HEK293T (cell line): ENCODE measurements at regions not wholly inside any gene's neighbourhood (a gene's known extent, or its start where the extent isn't known, plus 50 kb on each side); places are given as distances from the start of the nearest gene placed in this dataset.

Experiments
- CTCF ChIA-PET: fragments of 350-600 bp; formaldehyde crosslinking; extraction: SDS; loops from one replicate; lab custom pipeline; 2021; ENCODE audit warnings: antibody characterized with exemption, inconsistent platforms; lab: Yijun Ruan, JAX
- POLR2A ChIA-PET: fragments of 350-600 bp; formaldehyde crosslinking; extraction: SDS; loops from one replicate; lab custom pipeline; 2020; ENCODE audit warnings: antibody characterized with exemption, inconsistent platforms; lab: Yijun Ruan, JAX
- DNase-seq: peaks from one replicate; pipeline ENCODE4 v3.0.0; 2012; ENCODE audit warnings: mixed read lengths; ENCODE audit errors: extremely low spot score
- ARNT ChIP-seq: fragments of 450-650 bp; IDR thresholded peaks from 2 replicates; pipeline ENCODE4 v1.6.1; 2017; ENCODE audit warnings: mild to moderate bottlenecking
- BHLHE40 ChIP-seq: fragments of 450-650 bp; IDR thresholded peaks from 2 replicates; pipeline ENCODE4 v1.6.1; 2016; ENCODE audit warnings: mild to moderate bottlenecking, moderate library complexity, borderline replicate concordance
- CTBP1 ChIP-seq: fragments of 450-650 bp; IDR thresholded peaks from 2 replicates; pipeline ENCODE4 v1.6.1; 2016; ENCODE audit warnings: borderline replicate concordance
- ELF4 ChIP-seq: fragments of 450-650 bp; IDR thresholded peaks from 2 replicates; pipeline ENCODE4 v1.6.1; 2017; ENCODE audit warnings: antibody characterized with exemption
- FOXA1 ChIP-seq: fragments of 450-650 bp; IDR thresholded peaks from 2 replicates; pipeline ENCODE4 v1.6.1; 2016; ENCODE audit warnings: mild to moderate bottlenecking
- FOXK2 ChIP-seq: fragments of 450-650 bp; IDR thresholded peaks from 2 replicates; pipeline ENCODE4 v1.6.1; 2016; ENCODE audit warnings: mild to moderate bottlenecking
- FOXM1 ChIP-seq: fragments of 450-650 bp; IDR thresholded peaks from 2 replicates; pipeline ENCODE4 v1.6.1; 2017; ENCODE audit warnings: mild to moderate bottlenecking, borderline replicate concordance
- HDGF ChIP-seq: fragments of 450-650 bp; IDR thresholded peaks from 2 replicates; pipeline ENCODE4 v1.6.1; 2017; ENCODE audit warnings: antibody characterized with exemption, borderline replicate concordance
- L3MBTL2 ChIP-seq: fragments of 450-650 bp; conservative IDR thresholded peaks from 2 replicates; pipeline ENCODE4 v1.6.1; 2016; ENCODE audit warnings: mild to moderate bottlenecking
- LEF1 ChIP-seq: fragments of 450-650 bp; IDR thresholded peaks from 2 replicates; pipeline ENCODE4 v1.6.1; 2017; ENCODE audit warnings: mild to moderate bottlenecking, borderline replicate concordance
- NFRKB ChIP-seq: fragments of 450-650 bp; IDR thresholded peaks from 2 replicates; pipeline ENCODE4 v1.6.1; 2016; ENCODE audit warnings: mild to moderate bottlenecking, moderate library complexity
- PKNOX1 ChIP-seq: fragments of 450-650 bp; IDR thresholded peaks from 2 replicates; pipeline ENCODE4 v1.6.1; 2016
- SP1 ChIP-seq: fragments of 450-650 bp; IDR thresholded peaks from 2 replicates; pipeline ENCODE4 v1.6.1; 2017
- SUZ12 ChIP-seq: fragments of 450-650 bp; IDR thresholded peaks from 2 replicates; pipeline ENCODE4 v1.6.1; 2016; ENCODE audit warnings: mild to moderate bottlenecking
- TARDBP ChIP-seq: fragments of 450-650 bp; IDR thresholded peaks from 2 replicates; pipeline ENCODE4 v1.6.1; 2016
- ZNF384 ChIP-seq: fragments of 450-650 bp; IDR thresholded peaks from 2 replicates; pipeline ENCODE4 v1.6.1; 2016

- ChIA-PET POLR2A (interaction anchor here (1.0 kb wide), 1 partner anchor 39 kb away, joined by 3 read pairs; no protein-coding TSS in a partner anchor), CTCF (interaction anchor here (0.6 kb wide), 1 partner anchor 804 kb away, joined by 4 read pairs; no protein-coding TSS in a partner anchor)
- no peak for DNase-seq
- TF ChIP-seq SP1, result no peak
- no peak for TF ChIP-seq NFRKB
- no peak for TF ChIP-seq TARDBP
- TF ChIP-seq ZNF384, result no peak
- TF ChIP-seq FOXM1, result no peak
- TF ChIP-seq L3MBTL2, result no peak
- TF ChIP-seq CTBP1, result no peak
Measured at GRCh38 chrX:39769748-39770147, 328.0 kb downstream of the BCOR start.

DNA sequence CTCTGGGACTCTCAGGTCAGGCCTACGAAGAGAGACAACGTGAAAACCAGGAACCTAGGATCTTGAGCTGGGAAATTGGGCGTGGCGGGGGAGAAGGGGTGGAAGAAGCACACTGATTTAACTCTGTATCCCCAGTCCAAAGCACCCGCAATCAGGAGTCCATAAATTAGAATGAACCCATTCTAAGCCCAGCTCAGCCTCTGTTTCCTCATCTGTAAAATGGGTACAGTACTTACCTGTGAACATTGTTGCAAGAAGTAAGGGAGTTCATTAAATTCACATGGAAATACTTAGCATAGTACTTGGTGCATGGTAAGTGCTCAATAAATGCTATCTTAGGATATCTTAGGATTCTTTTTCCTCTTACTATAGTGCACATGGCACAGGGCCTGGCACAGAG, 326.7 kb downstream of the BCOR start:
- CTCF ChIA-PET, result interaction anchor here (0.6 kb wide), 1 partner anchor 37 kb away, joined by 3 read pairs; no protein-coding TSS in a partner anchor

DNA sequence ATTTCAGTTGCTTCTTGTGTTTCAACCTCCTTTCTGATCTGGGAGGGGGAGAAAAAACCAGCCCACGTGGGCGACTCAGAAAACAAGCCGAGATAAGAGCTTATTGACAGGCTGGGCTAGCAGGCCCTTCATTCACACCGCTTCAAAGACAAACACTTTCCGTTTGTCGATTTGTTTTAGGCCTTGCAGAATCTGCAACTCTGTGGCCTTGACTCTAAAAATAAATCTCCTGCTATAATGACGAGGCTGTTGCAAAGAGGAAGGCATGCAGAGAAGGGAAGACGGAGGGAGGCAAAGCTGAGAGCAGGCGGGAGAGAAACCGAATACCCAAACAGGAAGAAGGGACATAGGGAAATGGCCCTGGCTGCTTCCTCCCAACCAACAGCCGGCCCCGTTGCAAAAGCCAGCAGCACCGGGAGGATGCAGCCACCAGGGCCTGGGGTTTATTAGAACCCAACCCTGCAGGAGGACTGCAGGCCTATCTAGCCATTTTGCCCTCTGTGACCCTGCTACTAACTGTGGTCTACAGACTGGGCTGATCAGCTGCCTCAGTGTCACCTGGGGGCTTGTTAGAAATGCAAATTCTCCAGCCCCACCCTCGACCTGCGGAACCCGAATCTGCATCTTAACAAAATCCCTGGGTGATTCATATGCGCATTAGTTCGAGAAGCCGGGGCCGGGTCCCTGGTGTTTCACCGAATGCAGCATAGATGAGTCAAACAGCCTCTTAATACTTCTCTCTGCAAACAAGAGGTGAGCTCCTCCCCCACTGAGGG, 325.5 kb downstream of the BCOR start:
- peak; percentile 30 for DNase-seq
- TF ChIP-seq FOXA1, result no peak
- peak; percentile 24; the same call in 1 of the 2 replicates for TF ChIP-seq L3MBTL2
- no peak for TF ChIP-seq HDGF
- ChIA-PET POLR2A (interaction anchor here (1.0 kb wide), 2 partner anchors 10 to 17 kb away, joined by 3 read pairs; no protein-coding TSS in a partner anchor), CTCF (interaction anchor here (1.6 kb wide), 1 partner anchor 42 kb away, joined by 3 read pairs; no protein-coding TSS in a partner anchor)

More for the DNA sequence above, 326.7 kb downstream of the BCOR start:
- POLR2A ChIA-PET, result no interaction called here
- DNase-seq, result no peak
- TF ChIP-seq FOXK2 (no peak), FOXA1 (no peak), L3MBTL2 (no peak), FOXM1 (no peak), TARDBP (no peak), ELF4 (no peak), HDGF (no peak), ARNT (no peak), BHLHE40 (no peak), CTBP1 (no peak), SUZ12 (no peak), ZNF384 (no peak), LEF1 (no peak), PKNOX1 (no peak), NFRKB (no peak)

GRCh38 chrX:39773150-39773549, 324.6 kb downstream of the BCOR start:
- no peak for DNase-seq
- POLR2A ChIA-PET, result no interaction called here
- CTCF ChIA-PET, result interaction anchor here (1.6 kb wide), 1 partner anchor 41 kb away, joined by 3 read pairs; no protein-coding TSS in a partner anchor
- TF ChIP-seq PKNOX1 (no peak), ARNT (no peak), NFRKB (no peak), HDGF (no peak), FOXA1 (no peak), BHLHE40 (no peak), LEF1 (no peak), SP1 (no peak), ZNF384 (no peak), TARDBP (no peak), FOXM1 (no peak), CTBP1 (no peak), FOXK2 (no peak), L3MBTL2 (no peak), ELF4 (no peak)

DNA sequence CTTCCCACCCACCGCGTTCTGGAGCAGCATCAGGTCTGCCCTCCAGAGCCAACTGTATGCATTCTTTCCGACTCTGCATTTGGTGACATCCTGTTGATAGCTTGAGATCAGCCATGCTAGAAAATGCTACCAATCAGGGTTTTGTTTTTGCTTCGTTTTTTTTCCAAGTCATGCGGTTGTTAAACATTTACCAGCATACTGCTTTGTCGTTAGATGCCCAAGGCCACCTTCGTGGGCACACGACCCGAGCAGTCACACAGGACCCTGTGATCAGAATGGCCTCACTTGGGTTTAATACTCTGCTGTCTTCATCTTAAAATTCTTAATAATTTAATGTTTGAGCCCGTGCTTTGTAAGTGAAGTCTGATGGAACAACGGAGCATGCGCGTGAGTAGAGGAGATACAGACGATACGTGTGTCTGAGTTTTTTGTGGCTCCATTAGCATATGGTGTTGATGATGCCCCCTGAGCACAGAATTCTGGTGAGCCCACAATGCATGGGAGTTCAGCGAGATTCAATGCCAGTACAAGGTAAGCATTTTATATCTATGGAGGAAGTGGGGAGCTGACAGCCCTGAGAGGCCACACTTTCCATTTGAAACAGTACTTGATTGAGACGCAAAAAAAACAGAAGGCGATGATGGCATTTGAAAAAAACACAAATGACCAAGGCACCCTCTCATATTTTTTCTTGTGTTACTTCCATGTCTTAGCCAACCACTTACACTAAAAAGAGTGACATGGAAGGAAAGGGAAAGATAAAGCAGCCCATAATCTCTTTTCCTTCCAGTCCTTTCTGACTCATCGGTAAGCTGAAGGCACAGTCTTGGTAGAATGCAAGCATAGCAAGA, 323.6 kb downstream of the BCOR start:
- no peak for DNase-seq
- TF ChIP-seq NFRKB (no peak), FOXA1 (no peak), ZNF384 (no peak), FOXK2 (no peak), HDGF (no peak), FOXM1 (no peak), L3MBTL2 (no peak)
- ChIA-PET CTCF (interaction anchor here (1.1 to 1.6 kb wide), 2 partner anchors 23 to 40 kb away, joined by 3 read pairs; no protein-coding TSS in a partner anchor), POLR2A (no interaction called here)

GRCh38 chrX:39774774-39775328, 322.9 kb downstream of the BCOR start:
- DNase-seq, result no peak
- ChIA-PET POLR2A (no interaction called here), CTCF (interaction anchor here (1.1 kb wide), 1 partner anchor 22 kb away, joined by 3 read pairs; no protein-coding TSS in a partner anchor)
- TF ChIP-seq PKNOX1 (no peak), ZNF384 (no peak), FOXM1 (no peak), ELF4 (no peak), TARDBP (no peak), FOXK2 (no peak), L3MBTL2 (no peak), CTBP1 (no peak), NFRKB (no peak), SUZ12 (no peak), BHLHE40 (no peak), SP1 (no peak), FOXA1 (no peak), LEF1 (no peak)
